GM23338 (cell line): ENCODE measurements at regions not wholly inside any gene's neighbourhood (a gene's known extent, or its start where the extent isn't known, plus 50 kb on each side); places are given as distances from the start of the nearest gene placed in this dataset.

Source experiments
- ATAC-seq: fragments of 200-7000 bp; cut with Tn5 transposase; 3 replicates; pipeline ENCODE4 v1.9.1; 2020
- DNase-seq: peaks from one replicate; pipeline ENCODE4 v3.0.0-alpha.2; 2015; ENCODE audit warnings: low spot score
- H2AFZ ChIP-seq: fragments of 200-600 bp; sonication (generic); 2 replicates; pipeline ENCODE4 v1.8.0; 2016; ENCODE audit warnings: antibody characterized with exemption, mild to moderate bottlenecking, moderate library complexity
- H3F3A ChIP-seq: fragments of 200-600 bp; sonication (generic); replicated peaks from 2 replicates; pipeline ENCODE4 v1.8.0; 2017; ENCODE audit warnings: antibody characterized with exemption, mixed run types, low read depth
- H3K27ac ChIP-seq: fragments of 200-600 bp; sonication (generic); 2 replicates; pipeline ENCODE4 v1.6.1; 2016; ENCODE audit warnings: low read depth
- H3K27me3 ChIP-seq: fragments of 200-600 bp; sonication (generic); 2 replicates; pipeline ENCODE4 v1.8.0; 2016; ENCODE audit warnings: mild to moderate bottlenecking, mixed run types, moderate library complexity; ENCODE audit not compliant: insufficient read depth
- H3K36me3 ChIP-seq: fragments of 200-600 bp; sonication (generic); 2 replicates; pipeline ENCODE4 v1.8.0; 2016; ENCODE audit warnings: mild to moderate bottlenecking; ENCODE audit not compliant: insufficient read depth
- H3K4me1 ChIP-seq: fragments of 200-600 bp; sonication (generic); 2 replicates; pipeline ENCODE4 v1.8.0; 2016; ENCODE audit warnings: mild to moderate bottlenecking, moderate library complexity; ENCODE audit not compliant: insufficient read depth
- H3K4me2 ChIP-seq: fragments of 200-600 bp; sonication (generic); 2 replicates; pipeline ENCODE4 v1.7.1; 2017; ENCODE audit warnings: mixed run types
- H3K4me3 ChIP-seq: fragments of 200-600 bp; sonication (generic); 2 replicates; pipeline ENCODE4 v1.6.1; 2016; ENCODE audit warnings: mixed run types
- H3K79me2 ChIP-seq: fragments of 200-600 bp; sonication (generic); replicated peaks from 2 replicates; pipeline ENCODE4 v1.8.0; 2017; ENCODE audit warnings: mild to moderate bottlenecking; ENCODE audit not compliant: insufficient read depth
- H3K9me2 ChIP-seq: fragments of 200-600 bp; sonication (generic); 2 replicates; pipeline ENCODE4 v1.8.0; 2017; ENCODE audit not compliant: insufficient read depth
- H4K20me1 ChIP-seq: fragments of 200-600 bp; sonication (generic); replicated peaks from 2 replicates; pipeline ENCODE4 v1.8.0; 2017; ENCODE audit warnings: mild to moderate bottlenecking; ENCODE audit not compliant: insufficient read depth
- H3K27ac Mint-ChIP-seq: 2 replicates; pipeline ENCODE4 v1.8.0; 2020; ENCODE audit warnings: inconsistent platforms, mild to moderate bottlenecking, moderate library complexity, mixed read lengths
- H3K27me3 Mint-ChIP-seq: 3 replicates; pipeline ENCODE4 v1.8.0; 2022; ENCODE audit warnings: low read depth, mild to moderate bottlenecking, moderate library complexity, mixed read lengths, inconsistent platforms; ENCODE audit not compliant: insufficient read depth, poor library complexity
- H3K36me3 Mint-ChIP-seq: 3 replicates; pipeline ENCODE4 v1.8.0; 2021; ENCODE audit warnings: low read depth, mild to moderate bottlenecking, inconsistent platforms, moderate library complexity, mixed read lengths
- H3K4me1 Mint-ChIP-seq: 3 replicates; pipeline ENCODE4 v1.8.0; 2020; ENCODE audit warnings: mild to moderate bottlenecking, inconsistent platforms, mixed read lengths
- H3K4me3 Mint-ChIP-seq: 3 replicates; pipeline ENCODE4 v1.8.0; 2021; ENCODE audit warnings: moderate library complexity, mild to moderate bottlenecking, inconsistent platforms, mixed read lengths
- H3K9me3 Mint-ChIP-seq: 3 replicates; pipeline ENCODE4 v1.8.0; 2020; ENCODE audit warnings: moderate library complexity, mild to moderate bottlenecking, inconsistent platforms, mixed read lengths
- CREB1 ChIP-seq: fragments of 250-450 bp; sonication (Bioruptor Pico); IDR thresholded peaks from 2 replicates; pipeline ENCODE4 v1.5.0; 2020; ENCODE audit warnings: low read depth, mild to moderate bottlenecking, moderate library complexity
- CTCF ChIP-seq, 2 experiments: fragments of 200-600 bp in 1 of 2; sonication (generic) in 1 of 2; conservative IDR thresholded peaks; 2 replicates each; pipeline versions ENCODE4 v1.5.1 to v1.6.1; 2016 to 2017; ENCODE audit warnings: antibody characterized with exemption in 2 of 2, low read depth in 2 of 2, mild to moderate bottlenecking in 2 of 2, moderate library complexity in 1 of 2
- ETS1 ChIP-seq: IDR thresholded peaks from 2 replicates; pipeline ENCODE4 v1.6.1; 2016; ENCODE audit warnings: antibody characterized with exemption
- EZH2 ChIP-seq: fragments of 200-600 bp; sonication (generic); IDR thresholded peaks from one replicate; pipeline ENCODE4 v1.8.0; 2017; ENCODE audit warnings: antibody characterized with exemption, mild to moderate bottlenecking, low read depth; ENCODE audit not compliant: unreplicated experiment
- EZH2phosphoT487 ChIP-seq: fragments of 200-600 bp; sonication (generic); IDR thresholded peaks from one replicate; pipeline ENCODE4 v1.8.1; 2018; ENCODE audit warnings: antibody characterized with exemption; ENCODE audit not compliant: unreplicated experiment
- JUNB ChIP-seq: IDR thresholded peaks from one replicate; pipeline ENCODE4 v1.6.1; 2016; ENCODE audit warnings: antibody characterized with exemption; ENCODE audit not compliant: unreplicated experiment
- NANOG ChIP-seq: IDR thresholded peaks from 2 replicates; pipeline ENCODE4 v1.6.1; 2016; ENCODE audit warnings: antibody characterized with exemption, borderline replicate concordance
- POLR2AphosphoS5 ChIP-seq: IDR thresholded peaks from 2 replicates; pipeline ENCODE4 v1.6.1; 2016; ENCODE audit warnings: antibody characterized with exemption, low read depth
- REST ChIP-seq: IDR thresholded peaks from one replicate; pipeline ENCODE4 v1.6.1; 2018; ENCODE audit warnings: antibody characterized with exemption; ENCODE audit not compliant: unreplicated experiment
- STAT1 ChIP-seq: IDR thresholded peaks from one replicate; pipeline ENCODE4 v1.6.1; 2016; ENCODE audit warnings: antibody characterized with exemption; ENCODE audit not compliant: unreplicated experiment
- ZNF114 ChIP-seq: fragments of 250-450 bp; sonication (Bioruptor Pico); IDR thresholded peaks from 2 replicates; pipeline ENCODE4 v1.5.0; 2020; ENCODE audit warnings: mild to moderate bottlenecking, moderate library complexity
- ZNF331 ChIP-seq: fragments of 250-450 bp; sonication (Bioruptor Pico); IDR thresholded peaks from 2 replicates; pipeline ENCODE4 v1.5.0; 2020; ENCODE audit warnings: low read depth, mild to moderate bottlenecking, moderate library complexity

GRCh38 chr11:33500332-33500731 lies 200.3 kb downstream of the C11orf91 start:
- H3K36me3 ChIP-seq, result no peaks in the 10 kb centered on the region
- no peaks in the 10 kb centered on the region for H3K27me3 ChIP-seq
- H3F3A ChIP-seq, result no peaks in the 10 kb centered on the region
- H3K4me2 ChIP-seq, result no peak overlapping the region
- Mint-ChIP-seq H3K4me1 (no peaks in the 10 kb centered on the region), H3K27ac (no peak overlapping the region), H3K36me3 (no peaks in the 10 kb centered on the region), H3K4me3 (no peak overlapping the region), H3K9me3 (no peaks in the 10 kb centered on the region), H3K27me3 (no peaks in the 10 kb centered on the region)
- H3K9me2 ChIP-seq, result no peaks in the 10 kb centered on the region
- no peak overlapping the region for H3K4me3 ChIP-seq
- ATAC-seq, result no peak
- no peak for DNase-seq
- no peak overlapping the region for H2AFZ ChIP-seq
- no peaks in the 10 kb centered on the region for H3K79me2 ChIP-seq
- no peak for TF ChIP-seq ZNF331 (CRISPR knock-in tag)
- no peak for TF ChIP-seq ZNF114 (CRISPR knock-in tag)
- TF ChIP-seq CTCF (conservative IDR thresholded peaks at IDR 0.05; ENCODE audit: low read depth in 2 of 2), result no peak
- TF ChIP-seq EZH2, result no peak
- no peak for TF ChIP-seq STAT1
- TF ChIP-seq ETS1, result no peak
- TF ChIP-seq EZH2phosphoT487, result no peak
- no peak for TF ChIP-seq POLR2AphosphoS5
- TF ChIP-seq JUNB, result no peak
- no peak for TF ChIP-seq NANOG
- no peaks in the 10 kb centered on the region for H3K4me1 ChIP-seq
- no peaks in the 10 kb centered on the region for H4K20me1 ChIP-seq
- no peak overlapping the region for H3K27ac ChIP-seq

- H3K27ac ChIP-seq, result no peak overlapping the region
- no peak overlapping the region for H2AFZ ChIP-seq
- H3K4me1 ChIP-seq, result peaks cover 18% of the 10 kb centered on the region
- no peaks in the 10 kb centered on the region for H3K79me2 ChIP-seq
- Mint-ChIP-seq H3K9me3 (no peaks in the 10 kb centered on the region), H3K36me3 (no peaks in the 10 kb centered on the region), H3K4me1 (peaks cover 11% of the 10 kb centered on the region; the same call in 2 of the 3 replicates), H3K4me3 (no peak overlapping the region), H3K27me3 (no peaks in the 10 kb centered on the region), H3K27ac (no peak overlapping the region)
- H3K9me2 ChIP-seq, result no peaks in the 10 kb centered on the region
- no peaks in the 10 kb centered on the region for H3F3A ChIP-seq
- H3K4me2 ChIP-seq, result no peak overlapping the region
- DNase-seq, result no peak
- no peak overlapping the region for H3K4me3 ChIP-seq
- no peak for ATAC-seq
- H3K27me3 ChIP-seq, result no peaks in the 10 kb centered on the region
- no peaks in the 10 kb centered on the region for H4K20me1 ChIP-seq
- TF ChIP-seq CREB1 (CRISPR knock-in tag) (no peak), NANOG (no peak), POLR2AphosphoS5 (no peak), STAT1 (no peak), ZNF114 (CRISPR knock-in tag) (no peak), JUNB (no peak), ZNF331 (CRISPR knock-in tag) (no peak), REST (no peak), CTCF (conservative IDR thresholded peaks at IDR 0.05; ENCODE audit: low read depth in 2 of 2) (no peak), EZH2phosphoT487 (no peak), ETS1 (no peak)
- no peaks in the 10 kb centered on the region for H3K36me3 ChIP-seq
Measured at GRCh38 chr11:33492596-33492995, 208.0 kb downstream of the C11orf91 start.
